GM12874 (cell line): ENCODE measurements at regions not wholly inside any gene's neighbourhood (a gene's known extent, or its start where the extent isn't known, plus 50 kb on each side); places are given as distances from the start of the nearest gene placed in this dataset.

Experiments
- TF ChIP-seq, protein P1 (sequence below): IDR thresholded peaks from 2 replicates; pipeline ENCODE4 v1.5.1; 2011; ENCODE audit warnings: low read depth, mild to moderate bottlenecking, control low read depth, low read length, moderate library complexity; ENCODE audit not compliant: insufficient read depth

DNA sequence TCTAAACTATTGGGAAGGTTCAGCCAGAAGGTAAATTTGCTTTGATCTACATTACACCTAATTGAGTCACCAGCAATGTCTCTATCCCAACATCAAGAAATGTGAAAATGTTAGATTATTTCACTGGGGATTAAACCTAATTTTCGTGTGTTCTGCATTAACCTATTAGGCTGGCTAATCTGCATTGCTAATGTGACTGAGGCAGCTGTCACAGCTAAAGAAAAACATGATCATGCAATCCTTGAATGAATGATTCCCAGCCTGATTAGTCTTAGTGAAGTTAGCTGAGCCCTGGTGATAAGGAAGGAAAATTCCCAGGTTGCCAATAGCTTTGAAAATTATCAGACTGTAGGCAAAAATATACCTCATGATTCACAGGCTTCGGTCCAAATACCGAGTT lies 135.3 kb downstream of the LINC00237 start:
- TF ChIP-seq, protein P1, sequence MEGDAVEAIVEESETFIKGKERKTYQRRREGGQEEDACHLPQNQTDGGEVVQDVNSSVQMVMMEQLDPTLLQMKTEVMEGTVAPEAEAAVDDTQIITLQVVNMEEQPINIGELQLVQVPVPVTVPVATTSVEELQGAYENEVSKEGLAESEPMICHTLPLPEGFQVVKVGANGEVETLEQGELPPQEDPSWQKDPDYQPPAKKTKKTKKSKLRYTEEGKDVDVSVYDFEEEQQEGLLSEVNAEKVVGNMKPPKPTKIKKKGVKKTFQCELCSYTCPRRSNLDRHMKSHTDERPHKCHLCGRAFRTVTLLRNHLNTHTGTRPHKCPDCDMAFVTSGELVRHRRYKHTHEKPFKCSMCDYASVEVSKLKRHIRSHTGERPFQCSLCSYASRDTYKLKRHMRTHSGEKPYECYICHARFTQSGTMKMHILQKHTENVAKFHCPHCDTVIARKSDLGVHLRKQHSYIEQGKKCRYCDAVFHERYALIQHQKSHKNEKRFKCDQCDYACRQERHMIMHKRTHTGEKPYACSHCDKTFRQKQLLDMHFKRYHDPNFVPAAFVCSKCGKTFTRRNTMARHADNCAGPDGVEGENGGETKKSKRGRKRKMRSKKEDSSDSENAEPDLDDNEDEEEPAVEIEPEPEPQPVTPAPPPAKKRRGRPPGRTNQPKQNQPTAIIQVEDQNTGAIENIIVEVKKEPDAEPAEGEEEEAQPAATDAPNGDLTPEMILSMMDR, result no peak

DNA sequence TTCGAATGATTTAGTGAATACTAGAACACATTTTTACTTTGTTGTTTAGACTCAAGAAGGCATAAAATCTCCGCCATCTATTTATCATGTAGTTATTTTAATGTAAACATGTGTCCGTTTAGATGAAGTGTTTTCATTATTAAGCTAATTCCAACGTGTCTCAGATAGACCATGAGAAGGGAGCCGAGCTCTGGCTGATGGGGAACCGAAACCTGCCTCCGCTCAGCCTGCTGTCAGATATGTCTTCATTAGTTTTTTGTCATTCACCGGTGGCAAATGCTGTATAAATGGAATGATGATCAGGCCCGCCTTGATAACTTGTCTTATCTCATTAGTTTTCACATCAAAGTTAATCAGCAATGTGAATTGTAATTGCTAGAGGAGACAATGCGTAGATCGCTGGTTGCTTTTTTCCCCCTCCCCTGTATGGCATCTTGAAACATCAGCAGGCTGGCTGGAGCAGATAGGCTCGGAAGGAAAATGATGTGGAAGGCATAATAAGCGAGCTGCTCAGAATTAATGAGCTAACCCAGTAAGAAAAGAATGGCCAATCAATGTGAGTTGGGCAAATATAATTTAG lies 136.4 kb downstream of the LINC00237 start:
- TF ChIP-seq, protein P1, result no peak

DNA sequence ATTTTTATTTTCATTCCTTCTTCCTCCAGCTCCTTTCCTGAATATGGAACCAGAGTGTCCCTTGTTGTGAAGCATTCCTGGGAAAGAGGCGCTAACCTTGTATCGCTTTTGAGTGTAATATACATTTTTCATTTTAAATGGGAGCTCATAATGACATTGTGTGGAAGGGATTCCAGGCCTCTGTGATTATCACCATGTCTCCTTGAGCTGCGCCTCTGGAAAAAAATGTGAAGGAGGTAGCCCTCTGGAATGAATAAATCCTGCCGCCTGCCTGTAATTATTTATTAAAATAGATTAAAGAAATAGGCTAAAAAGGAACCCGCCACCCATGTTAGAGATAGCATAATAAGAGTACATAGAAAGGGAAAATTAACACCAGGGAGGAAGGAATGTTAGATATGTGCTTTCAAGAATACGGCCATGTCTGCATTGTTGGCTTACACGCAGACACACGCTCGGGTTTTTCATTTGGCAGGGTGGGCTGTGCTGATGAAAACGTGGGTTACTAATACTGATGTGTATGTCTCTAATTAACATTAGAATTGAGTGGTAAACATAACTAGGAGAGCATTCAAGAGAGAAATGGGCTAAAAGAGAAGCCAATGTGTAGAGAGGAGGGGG lies 138.5 kb downstream of the LINC00237 start:
- TF ChIP-seq, protein P1, result no peak

DNA sequence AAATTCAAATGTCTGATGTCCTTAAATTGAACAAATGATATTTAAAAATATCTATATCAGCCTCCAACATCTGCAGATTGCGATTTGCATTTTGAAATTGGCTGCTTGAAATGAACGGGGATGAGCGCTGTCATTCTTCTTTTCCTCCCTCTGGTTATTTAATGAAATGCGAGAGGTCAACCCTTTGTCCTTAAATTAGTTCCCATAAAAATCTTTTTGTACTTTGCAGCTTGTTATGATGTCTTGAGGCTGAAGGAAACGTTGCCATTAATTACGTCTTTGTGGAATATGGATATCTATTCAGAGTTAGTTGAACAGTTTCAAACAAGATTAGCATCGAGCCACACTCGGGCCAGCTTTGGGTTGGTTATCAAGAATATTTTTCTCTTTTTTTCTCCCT lies 140.0 kb downstream of the LINC00237 start:
- TF ChIP-seq, protein P1, result no peak

DNA sequence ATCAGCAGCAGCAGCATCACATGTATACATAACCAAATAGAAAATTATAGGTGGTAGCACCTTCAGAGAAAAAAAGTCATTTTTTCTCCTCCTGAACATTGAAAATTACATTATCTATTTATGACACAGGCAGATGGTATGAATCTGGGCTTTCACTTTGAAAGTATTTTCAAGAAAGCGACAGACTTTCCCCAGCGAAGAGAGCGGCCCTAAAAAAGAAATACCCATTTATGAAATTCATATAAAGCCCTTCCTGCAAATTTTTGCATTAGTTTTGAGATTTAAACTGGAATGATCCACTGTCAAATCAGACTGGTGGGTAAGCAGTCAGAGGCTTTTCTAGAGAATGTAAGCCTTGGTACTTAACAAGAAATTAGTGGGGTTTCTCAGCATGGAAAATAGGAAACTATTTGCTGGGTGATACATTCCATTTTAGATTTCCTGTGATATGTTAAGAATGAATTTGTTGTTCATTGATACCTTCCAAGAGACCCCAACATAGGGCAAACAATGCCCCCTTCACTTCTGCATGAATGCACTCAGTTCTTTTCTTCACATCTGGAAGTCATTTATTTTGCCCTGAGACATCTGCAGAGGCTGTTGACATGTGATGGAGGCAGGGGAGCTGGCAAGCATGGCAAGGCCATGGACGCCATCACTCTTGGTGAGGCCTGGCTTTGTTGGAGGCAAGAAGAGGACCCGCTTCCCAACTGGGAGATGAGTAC lies 147.0 kb downstream of the LINC00237 start:
- TF ChIP-seq, protein P1, result no peak

DNA sequence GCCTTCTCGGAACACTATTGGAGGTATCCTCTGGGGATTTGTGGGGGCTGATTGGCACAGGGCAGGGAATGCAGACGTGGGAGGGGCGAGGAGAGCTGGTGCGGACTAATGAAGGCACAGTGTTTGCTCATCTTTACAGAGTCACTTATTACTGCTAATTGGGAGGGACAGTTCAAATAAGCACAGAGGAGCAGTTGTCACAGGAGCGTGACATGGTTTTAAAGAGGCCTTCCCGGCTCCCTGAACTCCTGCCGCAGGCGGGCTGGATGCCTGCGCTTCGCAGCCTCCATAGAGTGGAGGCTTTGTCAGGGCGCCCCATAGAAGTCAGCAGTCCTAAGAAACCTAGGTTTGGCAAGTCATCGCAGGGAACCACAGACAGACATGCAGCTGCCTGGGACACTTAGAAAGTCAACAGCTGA lies 149.6 kb downstream of the LINC00237 start:
- TF ChIP-seq, protein P1, result no peak

DNA sequence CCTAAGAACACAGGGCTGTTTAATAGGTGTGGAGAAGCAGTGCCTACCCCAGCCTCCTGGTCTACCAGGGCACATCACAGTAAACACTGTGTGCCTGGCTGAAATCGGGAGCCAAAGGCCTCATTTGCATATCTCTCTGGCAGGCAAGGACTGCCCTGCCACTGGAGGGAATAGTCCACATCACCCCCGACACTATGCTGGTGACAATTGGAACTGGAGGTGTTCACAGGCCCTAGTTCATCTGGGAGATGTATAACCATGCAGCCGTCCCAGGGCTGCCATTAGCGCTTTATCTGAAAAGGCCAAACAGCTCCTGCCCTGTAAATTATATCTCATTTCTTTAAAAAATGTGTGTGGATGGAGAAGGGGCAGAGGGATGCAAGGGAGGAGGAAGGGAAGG lies 150.3 kb downstream of the LINC00237 start:
- TF ChIP-seq, protein P1, result no peak
